ENCODE measurements at regions not wholly inside any gene's neighbourhood (a gene's known extent, or its start where the extent isn't known, plus 50 kb on each side); places are given as distances from the start of the nearest gene placed in this dataset.

GRCh38 chr9:134223091-134223490, 58.7 kb upstream of the RNU6ATAC start:
- no peaks in the 10 kb centered on the region for H3K36me3 ChIP-seq (replicated peaks in 1 of 2; ENCODE audit: control insufficient read depth in 2 of 2, insufficient read depth in 2 of 2, low read length in 2 of 2)
- H3K23ac ChIP-seq (ENCODE audit: low read depth, low read length, poor library complexity) = no peak overlapping the region
- H3K27ac ChIP-seq (replicated peaks; ENCODE audit: low read length) = no peak overlapping the region
- no peak overlapping the region for H3K4me3 ChIP-seq (ENCODE audit: low read length in 2 of 2)
- H3K79me1 ChIP-seq (ENCODE audit: low read depth, low read length) = no peaks in the 10 kb centered on the region
- H2AK5ac ChIP-seq (ENCODE audit: low read depth, low read length) = no peak overlapping the region
- peak overlapping the region; percentile 3 for H2AFZ ChIP-seq (ENCODE audit: low read length)
- no peak overlapping the region for H3K18ac ChIP-seq (ENCODE audit: low read length)
- no CpG with 5 or more reads among the region's 11 CpGs for WGBS, 2 donors (ENCODE audit: extremely low coverage in 2 of 2, insufficient read length in 2 of 2, insufficient replicate concordance in 1 of 2)
- H4K91ac ChIP-seq (ENCODE audit: low read depth, low read length, poor library complexity) = no peak overlapping the region
- H2BK120ac ChIP-seq (ENCODE audit: low read depth, low read length) = no peak overlapping the region
- no peak overlapping the region for H3K4me2 ChIP-seq (ENCODE audit: insufficient read depth, low read length, poor library complexity, severe bottlenecking)
- H3K4me1 ChIP-seq (ENCODE audit: control insufficient read depth in 2 of 2, insufficient read depth in 1 of 2, low read depth in 1 of 2, low read length in 2 of 2) = peaks cover 8 to 14% of the 10 kb centered on the region in 2 donors
- no peak overlapping the region for H3K14ac ChIP-seq (ENCODE audit: low read length)
- H3K9me3 ChIP-seq (replicated peaks in 1 of 2; ENCODE audit: control insufficient read depth in 2 of 2, insufficient read depth in 1 of 2, low read depth in 1 of 2, low read length in 2 of 2) = no peaks in the 10 kb centered on the region
- peaks cover 0 to 27% (median 0%) of the 10 kb centered on the region in 3 experiments for H3K27me3 ChIP-seq (ENCODE audit: control insufficient read depth in 3 of 3, insufficient read depth in 3 of 3, low read depth in 1 of 3, low read length in 3 of 3)
- no peak for DNase-seq (ENCODE audit: low spot score)
- no peak overlapping the region for H2BK5ac ChIP-seq (ENCODE audit: low read length)
- no peak overlapping the region for H3K4ac ChIP-seq (ENCODE audit: low read length)
- no peak overlapping the region for H3K9ac ChIP-seq (ENCODE audit: low read depth, low read length, poor library complexity)
- no peak overlapping the region for H4K8ac ChIP-seq (ENCODE audit: low read depth, low read length)
- H2BK12ac ChIP-seq (ENCODE audit: low read length) = no peak overlapping the region
- H2BK15ac ChIP-seq (ENCODE audit: low read length) = no peak overlapping the region

GRCh38 chr9:134223591-134224122, 59.3 kb upstream of the RNU6ATAC start:
- no peak overlapping the region for H3K9ac ChIP-seq (ENCODE audit: low read depth, low read length, poor library complexity)
- H3K4ac ChIP-seq (ENCODE audit: low read length) = no peak overlapping the region
- WGBS, 2 donors (ENCODE audit: extremely low coverage in 2 of 2, insufficient read length in 2 of 2, insufficient replicate concordance in 1 of 2) = no CpG with 5 or more reads among the region's 15 CpGs
- no peak overlapping the region for H2BK15ac ChIP-seq (ENCODE audit: low read length)
- no peak overlapping the region for H2BK12ac ChIP-seq (ENCODE audit: low read length)
- no peak overlapping the region for H3K23ac ChIP-seq (ENCODE audit: low read depth, low read length, poor library complexity)
- H3K27me3 ChIP-seq (ENCODE audit: control insufficient read depth in 3 of 3, insufficient read depth in 3 of 3, low read depth in 1 of 3, low read length in 3 of 3) = peaks cover 0 to 33% (median 0%) of the 10 kb centered on the region in 3 experiments
- H4K91ac ChIP-seq (ENCODE audit: low read depth, low read length, poor library complexity) = no peak overlapping the region
- H3K18ac ChIP-seq (ENCODE audit: low read length) = no peak overlapping the region
- no peak overlapping the region for H3K14ac ChIP-seq (ENCODE audit: low read length)
- peaks cover 11 to 16% of the 10 kb centered on the region in 2 donors for H3K4me1 ChIP-seq (ENCODE audit: control insufficient read depth in 2 of 2, insufficient read depth in 1 of 2, low read depth in 1 of 2, low read length in 2 of 2)
- H3K9me3 ChIP-seq (replicated peaks in 1 of 2; ENCODE audit: control insufficient read depth in 2 of 2, insufficient read depth in 1 of 2, low read depth in 1 of 2, low read length in 2 of 2) = no peaks in the 10 kb centered on the region
- H3K4me3 ChIP-seq (ENCODE audit: low read length in 2 of 2) = no peak overlapping the region
- no peak for DNase-seq (ENCODE audit: low spot score)
- no peaks in the 10 kb centered on the region for H3K79me1 ChIP-seq (ENCODE audit: low read depth, low read length)
- no peak overlapping the region for H4K8ac ChIP-seq (ENCODE audit: low read depth, low read length)
- no peaks in the 10 kb centered on the region for H3K36me3 ChIP-seq (replicated peaks in 1 of 2; ENCODE audit: control insufficient read depth in 2 of 2, insufficient read depth in 2 of 2, low read length in 2 of 2)
- H3K27ac ChIP-seq (replicated peaks; ENCODE audit: low read length) = no peak overlapping the region
- no peak overlapping the region for H3K4me2 ChIP-seq (ENCODE audit: insufficient read depth, low read length, poor library complexity, severe bottlenecking)
- H2BK120ac ChIP-seq (ENCODE audit: low read depth, low read length) = no peak overlapping the region
- no peak overlapping the region for H2AFZ ChIP-seq (ENCODE audit: low read length)
- no peak overlapping the region for H2AK5ac ChIP-seq (ENCODE audit: low read depth, low read length)
- H2BK5ac ChIP-seq (ENCODE audit: low read length) = no peak overlapping the region

- H3K23ac ChIP-seq (ENCODE audit: low read depth, low read length, poor library complexity) = no peak overlapping the region
- WGBS, 2 donors (ENCODE audit: extremely low coverage in 2 of 2, insufficient read length in 2 of 2, insufficient replicate concordance in 1 of 2) = no CpG with 5 or more reads among the region's 9 CpGs
- no peak overlapping the region for H3K4me2 ChIP-seq (ENCODE audit: insufficient read depth, low read length, poor library complexity, severe bottlenecking)
- peaks cover 0 to 37% (median 0%) of the 10 kb centered on the region in 3 experiments for H3K27me3 ChIP-seq (ENCODE audit: control insufficient read depth in 3 of 3, insufficient read depth in 3 of 3, low read depth in 1 of 3, low read length in 3 of 3)
- no peak for DNase-seq (ENCODE audit: low spot score)
- H3K14ac ChIP-seq (ENCODE audit: low read length) = no peak overlapping the region
- H3K36me3 ChIP-seq (replicated peaks in 1 of 2; ENCODE audit: control insufficient read depth in 2 of 2, insufficient read depth in 2 of 2, low read length in 2 of 2) = no peaks in the 10 kb centered on the region
- H4K91ac ChIP-seq (ENCODE audit: low read depth, low read length, poor library complexity) = no peak overlapping the region
- no peak overlapping the region for H2AK5ac ChIP-seq (ENCODE audit: low read depth, low read length)
- H3K4me3 ChIP-seq (ENCODE audit: low read length in 2 of 2) = no peak overlapping the region
- H3K18ac ChIP-seq (ENCODE audit: low read length) = no peak overlapping the region
- H2BK5ac ChIP-seq (ENCODE audit: low read length) = no peak overlapping the region
- no peak overlapping the region for H2BK12ac ChIP-seq (ENCODE audit: low read length)
- no peaks in the 10 kb centered on the region for H3K9me3 ChIP-seq (replicated peaks in 1 of 2; ENCODE audit: control insufficient read depth in 2 of 2, insufficient read depth in 1 of 2, low read depth in 1 of 2, low read length in 2 of 2)
- H2AFZ ChIP-seq (ENCODE audit: low read length) = no peak overlapping the region
- H3K4me1 ChIP-seq (ENCODE audit: control insufficient read depth in 2 of 2, insufficient read depth in 1 of 2, low read depth in 1 of 2, low read length in 2 of 2) = peaks cover 11 to 16% of the 10 kb centered on the region in 2 donors
- H2BK15ac ChIP-seq (ENCODE audit: low read length) = no peak overlapping the region
- H3K4ac ChIP-seq (ENCODE audit: low read length) = no peak overlapping the region
- H3K79me1 ChIP-seq (ENCODE audit: low read depth, low read length) = no peaks in the 10 kb centered on the region
- no peak overlapping the region for H3K9ac ChIP-seq (ENCODE audit: low read depth, low read length, poor library complexity)
- H2BK120ac ChIP-seq (ENCODE audit: low read depth, low read length) = no peak overlapping the region
- H3K27ac ChIP-seq (replicated peaks; ENCODE audit: low read length) = no peak overlapping the region
- no peak overlapping the region for H4K8ac ChIP-seq (ENCODE audit: low read depth, low read length)
Observed at GRCh38 chr9:134224127-134224526, 59.8 kb upstream of the RNU6ATAC start.

- H3K9ac ChIP-seq (ENCODE audit: low read depth, low read length, poor library complexity) = no peak overlapping the region
- H2BK5ac ChIP-seq (ENCODE audit: low read length) = no peak overlapping the region
- no peak overlapping the region for H4K91ac ChIP-seq (ENCODE audit: low read depth, low read length, poor library complexity)
- H3K27ac ChIP-seq (replicated peaks; ENCODE audit: low read length) = no peak overlapping the region
- peak overlapping the region; percentile 4 for H2BK120ac ChIP-seq (ENCODE audit: low read depth, low read length)
- peaks cover 11 to 16% of the 10 kb centered on the region in 2 donors for H3K4me1 ChIP-seq (ENCODE audit: control insufficient read depth in 2 of 2, insufficient read depth in 1 of 2, low read depth in 1 of 2, low read length in 2 of 2)
- H3K23ac ChIP-seq (ENCODE audit: low read depth, low read length, poor library complexity) = no peak overlapping the region
- H2BK12ac ChIP-seq (ENCODE audit: low read length) = no peak overlapping the region
- no peak overlapping the region for H3K4ac ChIP-seq (ENCODE audit: low read length)
- WGBS, 2 donors (ENCODE audit: extremely low coverage in 2 of 2, insufficient read length in 2 of 2, insufficient replicate concordance in 1 of 2) = no CpG with 5 or more reads among the region's 9 CpGs
- H2BK15ac ChIP-seq (ENCODE audit: low read length) = no peak overlapping the region
- no peaks in the 10 kb centered on the region for H3K79me1 ChIP-seq (ENCODE audit: low read depth, low read length)
- no peaks in the 10 kb centered on the region for H3K36me3 ChIP-seq (replicated peaks in 1 of 2; ENCODE audit: control insufficient read depth in 2 of 2, insufficient read depth in 2 of 2, low read length in 2 of 2)
- DNase-seq (ENCODE audit: low spot score) = no peak
- H3K18ac ChIP-seq (ENCODE audit: low read length) = peak overlapping the region; percentile 11
- peaks cover 0 to 42% (median 0%) of the 10 kb centered on the region in 3 experiments for H3K27me3 ChIP-seq (ENCODE audit: control insufficient read depth in 3 of 3, insufficient read depth in 3 of 3, low read depth in 1 of 3, low read length in 3 of 3)
- no peak overlapping the region for H2AFZ ChIP-seq (ENCODE audit: low read length)
- no peak overlapping the region for H3K4me3 ChIP-seq (ENCODE audit: low read length in 2 of 2)
- no peak overlapping the region for H4K8ac ChIP-seq (ENCODE audit: low read depth, low read length)
- H2AK5ac ChIP-seq (ENCODE audit: low read depth, low read length) = peak overlapping the region; percentile 79
- no peak overlapping the region for H3K4me2 ChIP-seq (ENCODE audit: insufficient read depth, low read length, poor library complexity, severe bottlenecking)
- no peak overlapping the region for H3K14ac ChIP-seq (ENCODE audit: low read length)
- H3K9me3 ChIP-seq (replicated peaks in 1 of 2; ENCODE audit: control insufficient read depth in 2 of 2, insufficient read depth in 1 of 2, low read depth in 1 of 2, low read length in 2 of 2) = no peaks in the 10 kb centered on the region
Observed at GRCh38 chr9:134224567-134225093, 60.3 kb upstream of the RNU6ATAC start.
